ENCODE measurements at regions not wholly inside any gene's neighbourhood (a gene's known extent, or its start where the extent isn't known, plus 50 kb on each side); places are given as distances from the start of the nearest gene placed in this dataset.
"Not testable (repeated sequence)": the region's sequence is repeated elsewhere in the genome, so short reads cannot be mapped to it uniquely, and the experiment has no call there.

GRCh38 chr12:89059721-89060541 lies 292.4 kb downstream of the DUSP6 start:
- Mint-ChIP-seq H3K9me3 (no peaks in the 10 kb centered on the region), H3K27me3 (ENCODE audit: low read depth) (no peaks in the 10 kb centered on the region), H3K4me3 (no peak overlapping the region), H3K27ac (peak overlapping the region; percentile 54 to 65 (median 59)), H3K4me1 (peaks cover 28% of the 10 kb centered on the region), H3K36me3 (ENCODE audit: low read depth) (no peaks in the 10 kb centered on the region)
- TF ChIP-seq CTCF (IDR thresholded peaks at IDR 0.05; ENCODE audit: unreplicated experiment in 3 of 3): no peak

- Mint-ChIP-seq H3K9me3 (no peaks in the 10 kb centered on the region), H3K4me3 (no peak overlapping the region)
- TF ChIP-seq CTCF (IDR thresholded peaks at IDR 0.05; ENCODE audit: unreplicated experiment in 3 of 3): no peak
Measured at GRCh38 chr12:89059056-89059455, 293.2 kb downstream of the DUSP6 start.

GRCh38 chr12:89058402-89058801 lies 293.9 kb downstream of the DUSP6 start:
- TF ChIP-seq CTCF (IDR thresholded peaks at IDR 0.05; ENCODE audit: unreplicated experiment in 3 of 3): no peak
- peaks cover 28% of the 10 kb centered on the region for H3K4me1 Mint-ChIP-seq
- H3K27ac Mint-ChIP-seq: peak overlapping the region; percentile 11 to 52 (median 27)
- no peaks in the 10 kb centered on the region for H3K27me3 Mint-ChIP-seq (ENCODE audit: low read depth)
- peaks cover 4% of the 10 kb centered on the region for H3K36me3 Mint-ChIP-seq (ENCODE audit: low read depth)
- H3K9me3 Mint-ChIP-seq: peaks cover 4% of the 10 kb centered on the region
- H3K4me3 Mint-ChIP-seq: no peak overlapping the region

More at GRCh38 chr12:89059056-89059455, 293.2 kb downstream of the DUSP6 start:
- H3K36me3 Mint-ChIP-seq (ENCODE audit: low read depth): no peaks in the 10 kb centered on the region
- H3K27ac Mint-ChIP-seq: peak overlapping the region; percentile 27 to 65 (median 54)
- H3K4me1 Mint-ChIP-seq: peaks cover 28% of the 10 kb centered on the region
- H3K27me3 Mint-ChIP-seq (ENCODE audit: low read depth): no peaks in the 10 kb centered on the region

GRCh38 chr12:89053817-89054216 lies 298.5 kb downstream of the DUSP6 start:
- not testable (repeated sequence) for H3K9me3 Mint-ChIP-seq; H3K27ac Mint-ChIP-seq; H3K27me3 Mint-ChIP-seq (ENCODE audit: low read depth); H3K36me3 Mint-ChIP-seq (ENCODE audit: low read depth); H3K4me3 Mint-ChIP-seq
- peaks cover 11% of the 10 kb centered on the region for H3K4me1 Mint-ChIP-seq

- Mint-ChIP-seq H3K36me3 (ENCODE audit: low read depth) (peaks cover 4% of the 10 kb centered on the region), H3K9me3 (peaks cover 9% of the 10 kb centered on the region), H3K27ac (no peak overlapping the region), H3K4me3 (no peak overlapping the region), H3K27me3 (ENCODE audit: low read depth) (peaks cover 8% of the 10 kb centered on the region), H3K4me1 (no peaks in the 10 kb centered on the region)
- peak; percentile 81 to 93 (median 85) for TF ChIP-seq CTCF (IDR thresholded peaks at IDR 0.05; ENCODE audit: unreplicated experiment in 3 of 3)
Measured at GRCh38 chr12:89051065-89051677, 301.1 kb downstream of the DUSP6 start.

GRCh38 chr12:89047856-89048418 lies 304.4 kb downstream of the DUSP6 start:
- Mint-ChIP-seq H3K4me3 (no peak overlapping the region), H3K4me1 (no peaks in the 10 kb centered on the region), H3K27me3 (ENCODE audit: low read depth) (peaks cover 8% of the 10 kb centered on the region), H3K9me3 (peaks cover 5% of the 10 kb centered on the region), H3K27ac (no peak overlapping the region), H3K36me3 (ENCODE audit: low read depth) (no peaks in the 10 kb centered on the region)
- no peak for TF ChIP-seq CTCF (IDR thresholded peaks at IDR 0.05; ENCODE audit: unreplicated experiment in 3 of 3)
